WERI-Rb-1 (cell line): ENCODE measurements at regions not wholly inside any gene's neighbourhood (a gene's known extent, or its start where the extent isn't known, plus 50 kb on each side); places are given as distances from the start of the nearest gene placed in this dataset.

Source experiments
- DNase-seq: peaks from one replicate; pipeline ENCODE4 v3.0.0-alpha.2; 2020
- H3K27ac ChIP-seq: fragments of 250-450 bp; sonication (Bioruptor Pico); 2 replicates; pipeline ENCODE4 v1.5.1; 2020; ENCODE audit warnings: mild to moderate bottlenecking, moderate library complexity
- H3K27me3 ChIP-seq: fragments of 250-450 bp; sonication (Bioruptor Pico); 2 replicates; pipeline ENCODE4 v1.5.1; 2021; ENCODE audit warnings: mild to moderate bottlenecking, low read depth, moderate library complexity; ENCODE audit not compliant: insufficient read depth, severe bottlenecking
- H3K36me3 ChIP-seq: fragments of 250-450 bp; sonication (Bioruptor Pico); 2 replicates; pipeline ENCODE4 v1.5.1; 2020; ENCODE audit warnings: mild to moderate bottlenecking, moderate library complexity
- H3K4me3 ChIP-seq: 2 replicates; pipeline ENCODE4 v1.5.1; 2011; ENCODE audit warnings: low read depth, mild to moderate bottlenecking, control low read depth, low read length
- H3K9me3 ChIP-seq: fragments of 250-450 bp; sonication (Bioruptor Pico); 2 replicates; pipeline ENCODE4 v1.5.1; 2021; ENCODE audit warnings: mild to moderate bottlenecking, moderate library complexity; ENCODE audit not compliant: severe bottlenecking
- CTCF ChIP-seq: IDR thresholded peaks from 2 replicates; pipeline ENCODE4 v1.5.1; 2011; ENCODE audit warnings: low read depth, mild to moderate bottlenecking, control low read depth, inconsistent platforms, low read length

GRCh38 chr9:29214690-29215253 is 1641.5 kb upstream of the C9orf72 start:
- peak; percentile 22 for DNase-seq
- no peak overlapping the region for H3K27ac ChIP-seq
- H3K4me3 ChIP-seq, result peak overlapping the region; percentile 72
- TF ChIP-seq CTCF, result no peak
- peaks cover 9% of the 10 kb centered on the region for H3K27me3 ChIP-seq
- no peaks in the 10 kb centered on the region for H3K36me3 ChIP-seq
- no peaks in the 10 kb centered on the region for H3K9me3 ChIP-seq

GRCh38 chr9:29217966-29218365 is 1644.7 kb upstream of the C9orf72 start:
- H3K27me3 ChIP-seq, result peaks cover 9% of the 10 kb centered on the region
- no peak overlapping the region for H3K4me3 ChIP-seq
- DNase-seq, result no peak
- no peak overlapping the region for H3K27ac ChIP-seq
- TF ChIP-seq CTCF, result no peak
- no peaks in the 10 kb centered on the region for H3K36me3 ChIP-seq
- H3K9me3 ChIP-seq, result no peaks in the 10 kb centered on the region

- Histone ChIP-seq H3K9me3 (no peaks in the 10 kb centered on the region), H3K27ac (no peak overlapping the region), H3K4me3 (no peak overlapping the region), H3K27me3 (no peaks in the 10 kb centered on the region), H3K36me3 (no peaks in the 10 kb centered on the region)
- no peak for TF ChIP-seq CTCF
- DNase-seq, result no peak
Observed at GRCh38 chr9:29220596-29221251, 1647.4 kb upstream of the C9orf72 start.

GRCh38 chr9:29228558-29228957 is 1655.3 kb upstream of the C9orf72 start:
- DNase-seq, result no peak
- TF ChIP-seq CTCF, result no peak
- no peaks in the 10 kb centered on the region for H3K36me3 ChIP-seq
- H3K9me3 ChIP-seq, result no peaks in the 10 kb centered on the region
- H3K4me3 ChIP-seq, result no peak overlapping the region
- H3K27ac ChIP-seq, result no peak overlapping the region
- no peaks in the 10 kb centered on the region for H3K27me3 ChIP-seq

GRCh38 chr9:29230931-29231330 is 1657.7 kb upstream of the C9orf72 start:
- no peak for DNase-seq
- Histone ChIP-seq H3K27me3 (no peaks in the 10 kb centered on the region), H3K36me3 (no peaks in the 10 kb centered on the region), H3K4me3 (no peak overlapping the region), H3K27ac (no peak overlapping the region), H3K9me3 (no peaks in the 10 kb centered on the region)
- no peak for TF ChIP-seq CTCF

GRCh38 chr9:29233193-29233592 is 1659.9 kb upstream of the C9orf72 start:
- Histone ChIP-seq H3K4me3 (no peak overlapping the region), H3K27ac (no peak overlapping the region), H3K27me3 (no peaks in the 10 kb centered on the region), H3K9me3 (no peaks in the 10 kb centered on the region), H3K36me3 (no peaks in the 10 kb centered on the region)
- no peak for DNase-seq
- TF ChIP-seq CTCF, result no peak
